Activated effector memory CD4-positive, alpha-beta T cell treated with anti-CD3 and anti-CD28 coated beads, Interleukin-2, amount 50 U/mL, for 16 hours (primary cell): ENCODE measurements at regions not wholly inside any gene's neighbourhood (a gene's known extent, or its start where the extent isn't known, plus 50 kb on each side); places are given as distances from the start of the nearest gene placed in this dataset.
"Not testable (repeated sequence)": the region's sequence is repeated elsewhere in the genome, so short reads cannot be mapped to it uniquely, and the experiment has no call there.

Experiments used
- DNase-seq: peaks from one replicate; pipeline ENCODE4 v3.0.0-alpha.2; 2020

- no peak for DNase-seq
Measured at GRCh38 chr10:36759141-36759805, 366.1 kb upstream of the ANKRD30A start.

- DNase-seq: no peak
Measured at GRCh38 chr10:36748128-36748871, 377.1 kb upstream of the ANKRD30A start.

GRCh38 chr10:36739884-36740445 is 385.4 kb upstream of the ANKRD30A start:
- DNase-seq: no peak

DNA sequence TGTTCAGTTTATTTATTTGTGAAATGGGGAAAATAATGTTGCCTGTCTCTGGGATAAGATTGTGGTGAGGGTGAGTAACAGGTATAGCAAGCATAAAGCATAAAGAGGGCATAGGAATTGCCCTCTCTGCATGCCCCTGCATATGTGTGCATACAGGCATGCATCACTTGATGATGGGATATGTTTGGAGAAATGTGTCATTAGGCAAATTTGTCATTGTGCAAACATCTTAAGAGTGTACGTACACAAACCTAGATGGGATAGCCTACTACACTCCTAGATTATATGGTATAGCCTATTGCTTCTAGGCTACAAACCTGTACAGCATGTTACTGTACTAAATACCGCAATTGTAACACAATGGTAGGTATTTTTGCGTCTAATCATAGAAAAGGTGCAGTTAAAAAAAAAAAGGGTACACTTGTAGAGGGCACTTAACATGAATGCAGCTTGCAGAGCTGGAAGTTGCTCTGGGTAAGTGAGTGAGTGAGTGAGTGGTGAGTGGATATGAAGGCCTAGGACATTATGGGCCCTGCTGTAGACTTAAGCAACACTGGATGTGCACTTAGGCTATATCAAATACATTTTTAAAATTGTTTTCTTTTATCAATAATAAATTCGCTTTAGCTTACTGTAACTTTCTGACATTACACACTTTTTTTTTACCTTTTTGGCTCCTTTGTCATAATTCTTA is 386.5 kb upstream of the ANKRD30A start:
- DNase-seq: no peak

DNA sequence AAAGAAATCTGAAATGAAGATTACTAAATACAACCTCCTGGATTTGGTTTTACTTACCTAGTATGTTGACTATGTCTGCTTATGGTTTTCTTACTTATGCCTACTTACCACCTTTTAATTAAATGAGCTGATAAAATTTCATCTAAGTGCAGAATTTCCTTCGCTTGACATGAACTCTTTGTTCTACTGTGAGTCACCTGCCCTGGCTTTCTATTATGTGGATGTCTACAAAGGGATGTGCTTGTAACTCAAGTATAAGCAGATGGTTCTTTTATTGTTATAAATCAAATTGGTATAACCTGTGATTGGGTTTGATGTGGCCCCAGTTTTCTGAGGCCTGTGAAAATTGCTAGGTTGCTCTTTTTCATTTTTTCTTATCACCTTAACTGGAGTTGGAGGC is 389.1 kb upstream of the ANKRD30A start:
- no peak for DNase-seq

- not testable (repeated sequence) for DNase-seq
Measured at GRCh38 chr10:36734590-36734989, 390.8 kb upstream of the ANKRD30A start.

DNA sequence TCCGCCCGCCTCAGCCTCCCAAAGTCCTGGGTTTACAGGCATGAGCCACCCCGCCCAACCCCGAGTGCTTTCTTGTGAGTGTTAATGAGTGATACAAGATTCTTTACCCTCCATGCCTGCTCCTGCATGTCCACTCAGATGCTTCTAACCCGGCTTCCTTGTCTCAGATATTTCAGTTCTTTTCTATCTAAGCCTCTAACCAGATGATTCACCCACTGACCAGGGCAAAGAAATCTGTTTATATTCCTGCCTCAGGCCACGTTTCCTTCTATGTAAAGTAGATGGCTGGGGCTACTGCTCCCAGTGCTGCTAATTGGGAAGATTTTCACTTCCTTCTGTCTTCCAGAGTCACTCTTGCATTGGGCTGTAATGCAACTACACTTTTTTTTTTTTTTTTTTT is 395.1 kb upstream of the ANKRD30A start:
- no peak for DNase-seq

- DNase-seq: no peak
Measured at GRCh38 chr10:36728626-36729025, 396.8 kb upstream of the ANKRD30A start.

DNA sequence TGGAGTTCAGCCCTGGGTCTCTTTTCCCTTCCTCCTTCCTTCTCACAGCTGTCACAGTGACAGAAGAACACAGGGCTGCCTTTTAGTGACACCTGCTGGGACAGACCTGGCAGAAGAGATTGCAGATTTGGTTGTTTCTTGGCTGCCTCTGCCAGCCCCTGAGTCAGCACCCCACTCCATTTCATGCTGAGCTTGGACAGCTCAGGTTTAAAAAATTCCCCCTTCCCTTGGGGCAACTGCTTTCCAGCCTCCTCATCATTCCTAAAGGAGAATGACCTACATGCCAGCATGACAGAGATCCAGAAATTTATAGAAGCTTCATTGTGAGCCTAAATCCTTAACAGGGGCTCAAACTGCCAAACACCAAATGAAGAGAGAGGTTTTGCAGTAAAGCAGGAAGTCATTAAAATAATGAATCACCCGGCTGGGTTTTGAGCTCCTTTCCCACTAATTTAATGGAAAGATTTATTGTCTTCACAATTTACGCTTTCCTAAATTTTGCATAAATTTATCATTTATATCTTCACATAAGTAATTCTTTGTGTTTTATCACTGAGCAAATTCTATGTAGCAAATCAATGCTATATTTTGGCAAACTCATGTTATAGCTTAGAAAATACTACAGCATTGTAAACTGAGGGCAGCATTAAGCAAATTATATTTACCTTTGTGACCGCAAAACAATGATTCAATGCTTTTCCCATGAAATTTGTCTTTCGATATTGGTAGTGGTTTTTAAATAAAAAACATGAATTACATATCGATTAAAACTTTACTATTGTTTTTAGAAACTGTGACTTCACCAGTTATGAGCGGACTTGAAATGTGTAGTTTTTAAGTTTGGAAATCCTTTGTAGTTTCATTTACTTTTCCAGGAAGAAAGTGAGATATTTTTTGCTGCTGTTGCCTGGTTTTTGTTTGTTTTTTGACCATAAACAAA is 399.5 kb upstream of the ANKRD30A start:
- DNase-seq: no peak

DNA sequence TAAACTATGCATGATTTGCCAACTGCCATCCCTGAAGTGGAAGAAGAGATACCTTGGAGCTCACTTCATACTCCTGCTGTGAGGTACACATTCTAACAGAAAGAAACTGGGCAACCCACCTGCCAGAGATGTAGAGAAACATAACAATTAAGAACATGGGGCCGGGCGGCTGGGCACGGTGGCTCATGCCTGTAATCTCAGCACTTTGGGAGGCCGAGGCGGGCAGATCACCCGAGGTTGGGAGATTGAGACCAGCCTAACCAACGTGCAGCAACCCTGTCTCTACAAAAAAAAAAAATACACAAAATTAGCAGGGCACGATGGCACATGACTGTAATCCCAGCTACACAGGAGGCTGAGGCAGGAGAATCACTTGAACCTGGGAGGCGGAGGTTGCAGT is 402.6 kb upstream of the ANKRD30A start:
- no peak for DNase-seq

- DNase-seq: no peak
Measured at GRCh38 chr10:36721871-36722270, 403.5 kb upstream of the ANKRD30A start.

DNA sequence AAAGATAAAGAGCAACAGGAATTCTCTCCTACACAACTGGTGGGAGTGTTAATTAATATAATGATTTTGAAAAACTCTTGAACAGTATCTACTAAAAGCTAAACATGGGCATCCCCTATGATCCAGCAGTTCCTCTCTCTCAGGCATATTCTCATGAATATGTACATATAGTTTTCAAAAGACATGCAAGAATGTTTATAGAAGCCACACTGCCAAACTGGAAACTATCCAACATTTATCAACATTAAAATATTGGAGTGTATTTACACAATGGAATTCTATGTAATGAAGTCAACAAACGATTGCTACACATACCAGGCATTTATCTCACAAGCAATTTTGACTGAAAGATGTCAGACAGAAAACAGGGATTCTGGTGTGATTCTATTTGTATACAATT is 404.5 kb upstream of the ANKRD30A start:
- no peak for DNase-seq

GRCh38 chr10:36717118-36717517 is 408.3 kb upstream of the ANKRD30A start:
- DNase-seq: no peak

DNA sequence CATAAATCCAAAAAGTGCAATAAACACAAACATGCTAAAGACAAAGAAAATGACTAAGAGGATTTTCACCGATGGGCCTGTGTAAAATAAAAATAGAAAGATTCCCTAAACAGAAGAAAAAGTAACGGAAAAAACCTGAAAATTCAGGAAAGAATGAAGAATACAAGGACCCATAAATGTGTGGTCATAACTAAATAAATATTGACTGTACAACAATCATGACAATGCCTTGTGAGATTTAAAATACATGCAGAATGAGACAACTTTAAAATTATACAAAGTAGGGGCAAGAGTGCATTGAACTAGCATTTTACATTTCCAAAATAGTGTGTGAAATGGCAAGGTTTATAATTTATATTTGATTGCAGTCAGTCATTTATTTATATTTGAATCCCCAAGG is 409.1 kb upstream of the ANKRD30A start:
- DNase-seq: no peak

- DNase-seq: no peak
Measured at GRCh38 chr10:36712695-36713094, 412.7 kb upstream of the ANKRD30A start.

DNA sequence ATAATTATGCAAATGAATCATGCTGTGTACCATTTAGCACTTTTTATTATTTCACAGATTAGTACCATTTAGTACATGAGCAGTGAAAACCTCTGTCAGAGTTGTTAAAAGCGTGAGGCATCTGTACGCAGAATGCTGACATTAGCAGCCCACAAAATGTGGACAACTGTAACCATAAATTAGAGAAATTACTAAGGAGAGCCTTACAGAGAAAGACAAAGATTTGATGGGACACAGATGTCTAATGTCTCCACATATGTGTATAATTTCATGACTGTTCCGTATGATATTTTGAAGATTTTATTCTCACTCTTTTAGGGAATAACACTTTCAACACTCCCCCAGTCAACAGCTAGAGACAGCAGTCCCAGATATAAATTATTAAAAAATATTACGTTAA is 414.0 kb upstream of the ANKRD30A start:
- DNase-seq: no peak

GRCh38 chr10:36704124-36704523 is 421.3 kb upstream of the ANKRD30A start:
- no peak for DNase-seq

- no peak for DNase-seq
Measured at GRCh38 chr10:36703179-36703578, 422.2 kb upstream of the ANKRD30A start.

GRCh38 chr10:36700123-36700522 is 425.3 kb upstream of the ANKRD30A start:
- DNase-seq: no peak

GRCh38 chr10:36692759-36693158 is 432.6 kb upstream of the ANKRD30A start:
- DNase-seq: no peak

GRCh38 chr10:36688717-36689116 is 436.7 kb upstream of the ANKRD30A start:
- DNase-seq: no peak

DNA sequence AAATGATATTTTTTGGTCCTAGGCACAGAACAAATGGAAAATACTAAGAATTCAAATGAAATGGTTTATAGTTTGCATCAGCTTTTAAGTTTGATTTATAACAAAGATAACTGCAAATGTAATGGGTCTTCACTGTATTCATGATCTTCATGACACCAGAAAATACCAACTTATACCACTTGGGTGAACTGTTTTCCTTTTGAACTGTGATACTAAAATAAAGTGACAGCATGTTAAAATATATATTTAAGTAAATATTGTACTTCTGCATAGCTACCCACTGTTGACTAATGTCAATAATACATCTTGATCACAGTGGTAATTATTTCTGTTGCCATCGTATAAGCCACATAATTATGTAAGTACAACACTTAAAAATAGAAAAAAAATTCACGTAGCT is 442.0 kb upstream of the ANKRD30A start:
- DNase-seq: no peak
